ENCODE measurements at regions not wholly inside any gene's neighbourhood (a gene's known extent, or its start where the extent isn't known, plus 50 kb on each side); places are given as distances from the start of the nearest gene placed in this dataset.

- no peak overlapping the region for H3K27ac Mint-ChIP-seq
- TF ChIP-seq CTCF (IDR thresholded peaks at IDR 0.05): no peak
- no peak overlapping the region for H3K4me3 Mint-ChIP-seq
- peaks cover 31% of the 10 kb centered on the region for H3K9me3 Mint-ChIP-seq
- H3K4me1 Mint-ChIP-seq: peaks cover 20% of the 10 kb centered on the region
- no peak for DNase-seq
- H3K36me3 Mint-ChIP-seq (ENCODE audit: low read depth): peaks cover 32% of the 10 kb centered on the region
- peaks cover 3% of the 10 kb centered on the region for H3K27me3 Mint-ChIP-seq (ENCODE audit: low read depth, poor library complexity)
These were observed 240.9 kb upstream of the MIR17HG start for GRCh38 chr13:91106565-91106964.

- peaks cover 25% of the 10 kb centered on the region for H3K9me3 Mint-ChIP-seq
- no peak for TF ChIP-seq CTCF (IDR thresholded peaks at IDR 0.05)
- no peak overlapping the region for H3K4me3 Mint-ChIP-seq
- H3K27ac Mint-ChIP-seq: no peak overlapping the region
- H3K4me1 Mint-ChIP-seq: peaks cover 35% of the 10 kb centered on the region
- peaks cover 3% of the 10 kb centered on the region for H3K27me3 Mint-ChIP-seq (ENCODE audit: low read depth, poor library complexity)
- H3K36me3 Mint-ChIP-seq (ENCODE audit: low read depth): peaks cover 25% of the 10 kb centered on the region
- no peak for DNase-seq
These were observed 239.2 kb upstream of the MIR17HG start for GRCh38 chr13:91108315-91108714.

- peaks cover 44% of the 10 kb centered on the region for H3K4me1 Mint-ChIP-seq
- DNase-seq: no peak
- peak overlapping the region; percentile 29 for H3K4me3 Mint-ChIP-seq
- H3K27ac Mint-ChIP-seq: peak overlapping the region; percentile 86
- H3K9me3 Mint-ChIP-seq: peaks cover 10% of the 10 kb centered on the region
- peaks cover 24% of the 10 kb centered on the region for H3K36me3 Mint-ChIP-seq (ENCODE audit: low read depth)
- TF ChIP-seq CTCF (IDR thresholded peaks at IDR 0.05): no peak
- no peaks in the 10 kb centered on the region for H3K27me3 Mint-ChIP-seq (ENCODE audit: low read depth, poor library complexity)
These were observed 235.8 kb upstream of the MIR17HG start for GRCh38 chr13:91111476-91112200.

GRCh38 chr13:91112201-91112923 is 235.1 kb upstream of the MIR17HG start:
- no peak for TF ChIP-seq CTCF (IDR thresholded peaks at IDR 0.05)
- H3K9me3 Mint-ChIP-seq: peaks cover 10% of the 10 kb centered on the region
- no peaks in the 10 kb centered on the region for H3K27me3 Mint-ChIP-seq (ENCODE audit: low read depth, poor library complexity)
- peaks cover 27% of the 10 kb centered on the region for H3K36me3 Mint-ChIP-seq (ENCODE audit: low read depth)
- H3K4me3 Mint-ChIP-seq: peak overlapping the region; percentile 65
- H3K27ac Mint-ChIP-seq: peak overlapping the region; percentile 95
- H3K4me1 Mint-ChIP-seq: peaks cover 46% of the 10 kb centered on the region
- no peak for DNase-seq

GRCh38 chr13:91112924-91113277 is 234.6 kb upstream of the MIR17HG start:
- Mint-ChIP-seq H3K27me3 (ENCODE audit: low read depth, poor library complexity) (no peaks in the 10 kb centered on the region), H3K4me1 (peaks cover 49% of the 10 kb centered on the region), H3K9me3 (peaks cover 10% of the 10 kb centered on the region), H3K36me3 (ENCODE audit: low read depth) (peaks cover 23% of the 10 kb centered on the region), H3K4me3 (no peak overlapping the region), H3K27ac (no peak overlapping the region)
- DNase-seq: no peak
- TF ChIP-seq CTCF (IDR thresholded peaks at IDR 0.05): no peak
